B cell (primary cell): ENCODE measurements at regions not wholly inside any gene's neighbourhood (a gene's known extent, or its start where the extent isn't known, plus 50 kb on each side); places are given as distances from the start of the nearest gene placed in this dataset.

Source experiments
- EZH2 ChIP-seq: IDR thresholded peaks from 2 replicates; pipeline ENCODE4 v1.6.1; 2012; ENCODE audit warnings: borderline replicate concordance, low read depth, mild to moderate bottlenecking, moderate library complexity, low read length; ENCODE audit not compliant: insufficient read depth, poor library complexity, severe bottlenecking
- TF ChIP-seq, protein P1 (sequence below): fragments of 200-600 bp; IDR thresholded peaks from one replicate; pipeline ENCODE4 v1.8.0; 2022; ENCODE audit warnings: antibody characterized with exemption, mild to moderate bottlenecking

DNA sequence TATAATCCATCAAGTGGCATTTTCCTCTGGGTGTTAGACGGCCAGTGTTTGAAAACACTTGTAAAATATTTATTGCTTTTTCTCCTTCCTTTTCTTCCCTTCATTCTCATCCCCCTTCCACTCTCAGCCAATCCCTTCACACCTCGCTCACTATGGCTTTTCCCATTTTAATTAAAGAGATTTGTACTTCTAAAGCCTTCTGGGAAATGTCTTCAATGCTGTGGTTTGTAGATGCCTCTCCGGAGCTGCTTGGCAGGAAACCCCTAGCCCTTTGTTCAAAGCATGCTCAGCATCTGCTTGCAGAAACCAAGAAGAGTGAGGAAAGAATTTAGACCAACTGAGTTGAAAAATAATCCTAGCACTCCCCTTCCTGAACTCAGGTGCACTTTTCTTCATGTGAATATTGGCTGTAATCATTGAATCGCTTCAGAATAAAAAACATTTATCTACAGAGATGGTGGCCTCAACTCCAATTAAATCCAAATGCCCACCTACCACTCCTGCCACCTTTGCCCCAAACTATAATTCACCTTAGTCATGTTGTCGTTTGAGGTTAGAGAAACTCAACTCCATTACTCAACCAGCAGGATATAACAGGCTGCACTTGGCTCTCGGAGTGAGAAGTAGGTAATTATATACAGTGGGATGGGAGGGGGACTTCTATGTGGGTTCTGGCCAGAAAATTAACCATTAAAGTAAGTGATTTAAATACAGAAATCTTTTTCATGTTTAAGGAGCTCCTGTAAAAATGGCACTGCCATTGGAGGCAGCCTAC lies 659.4 kb upstream of the CAMK1G start:
- TF ChIP-seq, protein P1, sequence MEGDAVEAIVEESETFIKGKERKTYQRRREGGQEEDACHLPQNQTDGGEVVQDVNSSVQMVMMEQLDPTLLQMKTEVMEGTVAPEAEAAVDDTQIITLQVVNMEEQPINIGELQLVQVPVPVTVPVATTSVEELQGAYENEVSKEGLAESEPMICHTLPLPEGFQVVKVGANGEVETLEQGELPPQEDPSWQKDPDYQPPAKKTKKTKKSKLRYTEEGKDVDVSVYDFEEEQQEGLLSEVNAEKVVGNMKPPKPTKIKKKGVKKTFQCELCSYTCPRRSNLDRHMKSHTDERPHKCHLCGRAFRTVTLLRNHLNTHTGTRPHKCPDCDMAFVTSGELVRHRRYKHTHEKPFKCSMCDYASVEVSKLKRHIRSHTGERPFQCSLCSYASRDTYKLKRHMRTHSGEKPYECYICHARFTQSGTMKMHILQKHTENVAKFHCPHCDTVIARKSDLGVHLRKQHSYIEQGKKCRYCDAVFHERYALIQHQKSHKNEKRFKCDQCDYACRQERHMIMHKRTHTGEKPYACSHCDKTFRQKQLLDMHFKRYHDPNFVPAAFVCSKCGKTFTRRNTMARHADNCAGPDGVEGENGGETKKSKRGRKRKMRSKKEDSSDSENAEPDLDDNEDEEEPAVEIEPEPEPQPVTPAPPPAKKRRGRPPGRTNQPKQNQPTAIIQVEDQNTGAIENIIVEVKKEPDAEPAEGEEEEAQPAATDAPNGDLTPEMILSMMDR, result no peak
- no peak for TF ChIP-seq EZH2
